ENCODE measurements at regions not wholly inside any gene's neighbourhood (a gene's known extent, or its start where the extent isn't known, plus 50 kb on each side); places are given as distances from the start of the nearest gene placed in this dataset.

DNA sequence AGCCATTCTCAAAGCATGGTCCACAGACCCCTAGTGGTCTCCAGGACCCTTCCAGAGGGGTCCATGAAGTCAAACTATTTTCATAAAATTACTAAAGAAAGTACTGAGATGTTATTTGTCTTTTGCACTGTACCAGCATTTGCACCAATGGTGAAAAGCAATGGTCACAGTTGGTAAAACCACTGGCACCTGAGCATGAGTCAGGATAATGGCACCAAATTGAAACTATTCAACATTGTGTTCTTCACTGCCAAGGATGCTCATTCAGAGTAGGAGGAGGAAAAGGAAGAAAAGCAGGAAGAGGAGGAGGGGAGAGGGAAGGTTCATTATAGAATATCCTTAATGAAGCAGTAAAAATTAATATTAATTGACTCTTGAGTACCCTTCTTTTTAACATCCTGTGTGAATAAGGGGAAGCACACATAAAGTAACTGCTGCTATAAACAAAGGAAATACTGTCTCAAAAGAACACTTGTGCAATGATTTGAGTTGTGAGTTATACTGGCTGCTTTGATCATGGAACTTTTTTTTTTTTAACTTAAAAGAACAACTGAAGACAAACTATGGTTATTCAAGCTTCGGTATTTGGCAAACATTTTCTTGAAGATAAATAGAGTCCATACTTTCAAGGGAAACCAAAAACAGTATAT, 60.2 kb downstream of the MPP7 start:
- TF ChIP-seq, protein P1, sequence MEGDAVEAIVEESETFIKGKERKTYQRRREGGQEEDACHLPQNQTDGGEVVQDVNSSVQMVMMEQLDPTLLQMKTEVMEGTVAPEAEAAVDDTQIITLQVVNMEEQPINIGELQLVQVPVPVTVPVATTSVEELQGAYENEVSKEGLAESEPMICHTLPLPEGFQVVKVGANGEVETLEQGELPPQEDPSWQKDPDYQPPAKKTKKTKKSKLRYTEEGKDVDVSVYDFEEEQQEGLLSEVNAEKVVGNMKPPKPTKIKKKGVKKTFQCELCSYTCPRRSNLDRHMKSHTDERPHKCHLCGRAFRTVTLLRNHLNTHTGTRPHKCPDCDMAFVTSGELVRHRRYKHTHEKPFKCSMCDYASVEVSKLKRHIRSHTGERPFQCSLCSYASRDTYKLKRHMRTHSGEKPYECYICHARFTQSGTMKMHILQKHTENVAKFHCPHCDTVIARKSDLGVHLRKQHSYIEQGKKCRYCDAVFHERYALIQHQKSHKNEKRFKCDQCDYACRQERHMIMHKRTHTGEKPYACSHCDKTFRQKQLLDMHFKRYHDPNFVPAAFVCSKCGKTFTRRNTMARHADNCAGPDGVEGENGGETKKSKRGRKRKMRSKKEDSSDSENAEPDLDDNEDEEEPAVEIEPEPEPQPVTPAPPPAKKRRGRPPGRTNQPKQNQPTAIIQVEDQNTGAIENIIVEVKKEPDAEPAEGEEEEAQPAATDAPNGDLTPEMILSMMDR (IDR thresholded peaks at IDR 0.05), result no peak
- no peak for TF ChIP-seq POLR2A (IDR thresholded peaks at IDR 0.05)
